HepG2 (cell line): ENCODE measurements at regions not wholly inside any gene's neighbourhood (a gene's known extent, or its start where the extent isn't known, plus 50 kb on each side); places are given as distances from the start of the nearest gene placed in this dataset.

Source experiments
- ESRRA ChIP-seq: sonication (generic); formaldehyde crosslinking; IDR thresholded peaks from 2 replicates; pipeline ENCODE4 v1.5.1; 2020; ENCODE audit warnings: mild to moderate bottlenecking, low read depth, missing genetic modification reagents
- EZH2 ChIP-seq: conservative IDR thresholded peaks from 2 replicates; pipeline ENCODE4 v1.6.1; 2012; ENCODE audit warnings: mild to moderate bottlenecking, low read depth, low read length, moderate library complexity
- NR3C1 ChIP-seq: sonication (generic); formaldehyde crosslinking; IDR thresholded peaks from 2 replicates; pipeline ENCODE4 v1.4.0; 2020; ENCODE audit warnings: missing genetic modification reagents
- RERE ChIP-seq: IDR thresholded peaks from 2 replicates; pipeline ENCODE4 v1.6.1; 2016; ENCODE audit warnings: low read depth, missing genetic modification reagents, missing compliant biosample characterization
- SNRNP70 ChIP-seq: fragments of 200-400 bp; formaldehyde crosslinking; IDR thresholded peaks from 2 replicates; pipeline ENCODE4 v1.6.1; 2017; ENCODE audit warnings: mild to moderate bottlenecking, low read depth, low read length, moderate library complexity
- USF2 ChIP-seq, 2 experiments: sonication (generic) in 1 of 2; formaldehyde crosslinking in 1 of 2; IDR thresholded peaks; 2 replicates each; pipeline versions ENCODE4 v1.5.1 to v1.6.1; 2011 to 2020; ENCODE audit warnings: borderline replicate concordance in 1 of 2, low read depth in 1 of 2, low read length in 1 of 2, mild to moderate bottlenecking in 1 of 2, missing genetic modification reagents in 1 of 2, moderate library complexity in 1 of 2
- ZFP1 ChIP-seq: IDR thresholded peaks from 2 replicates; pipeline ENCODE4 v1.6.1; 2016
- ZNF275 ChIP-seq: sonication (generic); formaldehyde crosslinking; IDR thresholded peaks from 2 replicates; pipeline ENCODE4 v1.8.0; 2022; ENCODE audit warnings: missing genetic modification reagents, mild to moderate bottlenecking, inconsistent platforms, borderline replicate concordance
- ZNF333 ChIP-seq: sonication (generic); formaldehyde crosslinking; IDR thresholded peaks from 2 replicates; pipeline ENCODE4 v1.4.0; 2020; ENCODE audit warnings: mild to moderate bottlenecking, missing genetic modification reagents, borderline replicate concordance
- TF ChIP-seq, protein P1 (sequence below), 2 experiments: fragments of 450-650 bp in 1 of 2; sonication (generic) in 1 of 2; formaldehyde crosslinking in 1 of 2; IDR thresholded peaks; 2 replicates each; pipeline versions ENCODE4 v1.6.1 to v1.8.0; 2016 to 2022; ENCODE audit warnings: antibody characterized with exemption in 1 of 2, mild to moderate bottlenecking in 1 of 2, missing genetic modification reagents in 1 of 2

GRCh38 chr4:104128850-104129213 lies 365.9 kb downstream of the CXXC4 start (continued):
- TF ChIP-seq USF2 (IDR thresholded peaks at IDR 0.05; ENCODE audit: low read depth, low read length), result no peak
- TF ChIP-seq USF2 (CRISPR knock-in tag; IDR thresholded peaks at IDR 0.05; ENCODE audit: borderline replicate concordance), result no peak
- 0 out of 2 replicates have a peak, but pooled peaks have one; percentile 41 for TF ChIP-seq ZFP1 (CRISPR knock-in tag)
- no peak for TF ChIP-seq EZH2
- TF ChIP-seq NR3C1, result no peak
- TF ChIP-seq ZNF275, result no peak
- no peak for TF ChIP-seq ESRRA (CRISPR knock-in tag)
- TF ChIP-seq, protein P1, sequence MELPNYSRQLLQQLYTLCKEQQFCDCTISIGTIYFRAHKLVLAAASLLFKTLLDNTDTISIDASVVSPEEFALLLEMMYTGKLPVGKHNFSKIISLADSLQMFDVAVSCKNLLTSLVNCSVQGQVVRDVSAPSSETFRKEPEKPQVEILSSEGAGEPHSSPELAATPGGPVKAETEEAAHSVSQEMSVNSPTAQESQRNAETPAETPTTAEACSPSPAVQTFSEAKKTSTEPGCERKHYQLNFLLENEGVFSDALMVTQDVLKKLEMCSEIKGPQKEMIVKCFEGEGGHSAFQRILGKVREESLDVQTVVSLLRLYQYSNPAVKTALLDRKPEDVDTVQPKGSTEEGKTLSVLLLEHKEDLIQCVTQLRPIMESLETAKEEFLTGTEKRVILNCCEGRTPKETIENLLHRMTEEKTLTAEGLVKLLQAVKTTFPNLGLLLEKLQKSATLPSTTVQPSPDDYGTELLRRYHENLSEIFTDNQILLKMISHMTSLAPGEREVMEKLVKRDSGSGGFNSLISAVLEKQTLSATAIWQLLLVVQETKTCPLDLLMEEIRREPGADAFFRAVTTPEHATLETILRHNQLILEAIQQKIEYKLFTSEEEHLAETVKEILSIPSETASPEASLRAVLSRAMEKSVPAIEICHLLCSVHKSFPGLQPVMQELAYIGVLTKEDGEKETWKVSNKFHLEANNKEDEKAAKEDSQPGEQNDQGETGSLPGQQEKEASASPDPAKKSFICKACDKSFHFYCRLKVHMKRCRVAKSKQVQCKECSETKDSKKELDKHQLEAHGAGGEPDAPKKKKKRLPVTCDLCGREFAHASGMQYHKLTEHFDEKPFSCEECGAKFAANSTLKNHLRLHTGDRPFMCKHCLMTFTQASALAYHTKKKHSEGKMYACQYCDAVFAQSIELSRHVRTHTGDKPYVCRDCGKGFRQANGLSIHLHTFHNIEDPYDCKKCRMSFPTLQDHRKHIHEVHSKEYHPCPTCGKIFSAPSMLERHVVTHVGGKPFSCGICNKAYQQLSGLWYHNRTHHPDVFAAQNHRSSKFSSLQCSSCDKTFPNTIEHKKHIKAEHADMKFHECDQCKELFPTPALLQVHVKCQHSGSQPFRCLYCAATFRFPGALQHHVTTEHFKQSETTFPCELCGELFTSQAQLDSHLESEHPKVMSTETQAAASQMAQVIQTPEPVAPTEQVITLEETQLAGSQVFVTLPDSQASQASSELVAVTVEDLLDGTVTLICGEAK (IDR thresholded peaks at IDR 0.05), result no peak
- TF ChIP-seq, protein P1 (CRISPR knock-in tag; IDR thresholded peaks at IDR 0.05), result no peak
- no peak for TF ChIP-seq RERE (CRISPR knock-in tag)
- TF ChIP-seq SNRNP70, result no peak
- no peak for TF ChIP-seq ZNF333 (CRISPR knock-in tag)
